ENCODE measurements at regions not wholly inside any gene's neighbourhood (a gene's known extent, or its start where the extent isn't known, plus 50 kb on each side); places are given as distances from the start of the nearest gene placed in this dataset.

DNA sequence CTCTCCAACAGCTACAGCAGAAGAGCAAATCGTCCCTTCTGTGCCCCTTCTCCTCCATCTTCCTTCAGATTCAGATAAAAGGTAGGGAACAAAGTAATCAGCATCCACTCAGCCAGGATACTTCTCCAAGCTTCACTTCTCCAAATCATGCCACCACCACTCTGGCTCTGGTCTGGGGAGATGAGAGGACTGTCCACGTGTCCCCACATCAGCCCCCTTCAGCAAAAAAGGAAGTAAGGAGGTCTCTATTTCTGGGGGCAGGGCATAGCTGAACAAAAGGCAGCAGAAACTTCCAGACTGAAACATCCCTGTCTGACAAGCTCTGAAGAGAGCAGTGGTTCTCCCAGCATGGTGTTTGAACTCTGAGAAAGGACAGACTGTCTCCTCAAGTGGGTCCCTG is 116.9 kb downstream of the C5orf15 start:
- ChIA-PET POLR2A (no interaction called here), CTCF (no interaction called here)
- DNase-seq (ENCODE audit: low read depth, low spot score) (no peak), ATAC-seq (no peak)
- no peak overlapping the region for H3K4me3 ChIP-seq (ENCODE audit: low read depth in 2 of 2, low read length in 2 of 2)
- H3K27me3 ChIP-seq (ENCODE audit: control insufficient read depth, insufficient read depth, low read length), result peaks cover 2% of the 10 kb centered on the region
- no TSS peak for BruUV-seq (replicated peaks)
- in situ Hi-C loops (cut with HindIII; ENCODE audit: low pct_unique_long_range_greater_than_20kb, low sequenced_read_pairs) (no loop called here), intact Hi-C loops (cut with micrococcal nuclease; ENCODE audit: unreplicated experiment) (no loop called here)
- no peaks in the 10 kb centered on the region for H3K9me3 ChIP-seq (ENCODE audit: control insufficient read depth, insufficient read depth, low read depth, low read length)
- no peak for TF ChIP-seq SIN3A (IDR thresholded peaks at IDR 0.05; ENCODE audit: borderline replicate concordance, insufficient read depth, low read depth, low read length)
- TF ChIP-seq, protein P1, sequence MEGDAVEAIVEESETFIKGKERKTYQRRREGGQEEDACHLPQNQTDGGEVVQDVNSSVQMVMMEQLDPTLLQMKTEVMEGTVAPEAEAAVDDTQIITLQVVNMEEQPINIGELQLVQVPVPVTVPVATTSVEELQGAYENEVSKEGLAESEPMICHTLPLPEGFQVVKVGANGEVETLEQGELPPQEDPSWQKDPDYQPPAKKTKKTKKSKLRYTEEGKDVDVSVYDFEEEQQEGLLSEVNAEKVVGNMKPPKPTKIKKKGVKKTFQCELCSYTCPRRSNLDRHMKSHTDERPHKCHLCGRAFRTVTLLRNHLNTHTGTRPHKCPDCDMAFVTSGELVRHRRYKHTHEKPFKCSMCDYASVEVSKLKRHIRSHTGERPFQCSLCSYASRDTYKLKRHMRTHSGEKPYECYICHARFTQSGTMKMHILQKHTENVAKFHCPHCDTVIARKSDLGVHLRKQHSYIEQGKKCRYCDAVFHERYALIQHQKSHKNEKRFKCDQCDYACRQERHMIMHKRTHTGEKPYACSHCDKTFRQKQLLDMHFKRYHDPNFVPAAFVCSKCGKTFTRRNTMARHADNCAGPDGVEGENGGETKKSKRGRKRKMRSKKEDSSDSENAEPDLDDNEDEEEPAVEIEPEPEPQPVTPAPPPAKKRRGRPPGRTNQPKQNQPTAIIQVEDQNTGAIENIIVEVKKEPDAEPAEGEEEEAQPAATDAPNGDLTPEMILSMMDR (IDR thresholded peaks at IDR 0.05), result no peak
- no peak for TF ChIP-seq TCF7L2 (IDR thresholded peaks at IDR 0.05; ENCODE audit: low read depth, low read length)
- TF ChIP-seq POLR2AphosphoS5 (IDR thresholded peaks at IDR 0.05; ENCODE audit: low read depth, low read length), result no peak
- TF ChIP-seq REST (IDR thresholded peaks at IDR 0.05; ENCODE audit: insufficient read depth in 1 of 2, low read depth in 2 of 2, low read length in 1 of 2), result no peak
- no peaks in the 10 kb centered on the region for H3K4me1 ChIP-seq (ENCODE audit: control insufficient read depth, insufficient read depth, low read length)
- no peak overlapping the region for H3K27ac ChIP-seq (ENCODE audit: low read length)
- no peaks in the 10 kb centered on the region for H3K36me3 ChIP-seq (ENCODE audit: control insufficient read depth, insufficient read depth, low read length)

GRCh38 chr5:133850811-133851210 is 117.6 kb downstream of the C5orf15 start:
- in situ Hi-C loops (cut with HindIII; ENCODE audit: low pct_unique_long_range_greater_than_20kb, low sequenced_read_pairs), result no loop called here
- no peak overlapping the region for H3K4me3 ChIP-seq (ENCODE audit: low read depth in 2 of 2, low read length in 2 of 2)
- POLR2A ChIA-PET, result no interaction called here

More at GRCh38 chr5:133850811-133851210, 117.6 kb downstream of the C5orf15 start:
- Histone ChIP-seq H3K36me3 (ENCODE audit: control insufficient read depth, insufficient read depth, low read length) (no peaks in the 10 kb centered on the region), H3K27ac (ENCODE audit: low read length) (no peak overlapping the region), H3K4me1 (ENCODE audit: control insufficient read depth, insufficient read depth, low read length) (no peaks in the 10 kb centered on the region), H3K9me3 (ENCODE audit: control insufficient read depth, insufficient read depth, low read depth, low read length) (no peaks in the 10 kb centered on the region), H3K27me3 (ENCODE audit: control insufficient read depth, insufficient read depth, low read length) (peaks cover 2% of the 10 kb centered on the region)
- no peak for ATAC-seq
- TF ChIP-seq REST (IDR thresholded peaks at IDR 0.05; ENCODE audit: insufficient read depth in 1 of 2, low read depth in 2 of 2, low read length in 1 of 2) (no peak), SIN3A (IDR thresholded peaks at IDR 0.05; ENCODE audit: borderline replicate concordance, insufficient read depth, low read depth, low read length) (no peak), TCF7L2 (IDR thresholded peaks at IDR 0.05; ENCODE audit: low read depth, low read length) (no peak), POLR2AphosphoS5 (IDR thresholded peaks at IDR 0.05; ENCODE audit: low read depth, low read length) (no peak)
- TF ChIP-seq, protein P1 (IDR thresholded peaks at IDR 0.05), result no peak
- intact Hi-C loops (cut with micrococcal nuclease; ENCODE audit: unreplicated experiment), result no loop called here
- BruUV-seq (replicated peaks), result no TSS peak
- CTCF ChIA-PET, result no interaction called here
- DNase-seq (ENCODE audit: low read depth, low spot score), result no peak

Data from Panc1 (cell line).